ENCODE measurements at regions not wholly inside any gene's neighbourhood (a gene's known extent, or its start where the extent isn't known, plus 50 kb on each side); places are given as distances from the start of the nearest gene placed in this dataset.

GRCh38 chr4:32340591-32340990, 1620.4 kb downstream of the PCDH7 start:
- no peaks in the 10 kb centered on the region for H3K36me3 ChIP-seq
- no peaks in the 10 kb centered on the region for H3K4me1 ChIP-seq

GRCh38 chr4:32341342-32341741, 1621.2 kb downstream of the PCDH7 start:
- Histone ChIP-seq H3K36me3 (no peaks in the 10 kb centered on the region), H3K4me1 (no peaks in the 10 kb centered on the region), H3K4me3 (no peak overlapping the region), H3K27me3 (no peaks in the 10 kb centered on the region), H3K9me3 (no peaks in the 10 kb centered on the region), H3K27ac (no peak overlapping the region)
- WGBS, 2 donors, result 70 to 83% methylated on average over 1 of the region's 1 CpG
- DNase-seq (ENCODE audit: low spot score in 2 of 2), result no peak
- TF ChIP-seq POLR2A (IDR thresholded peaks at IDR 0.05) (no peak), CTCF (IDR thresholded peaks at IDR 0.05) (no peak), EP300 (IDR thresholded peaks at IDR 0.05) (no peak)

More at GRCh38 chr4:32340591-32340990, 1620.4 kb downstream of the PCDH7 start:
- no peaks in the 10 kb centered on the region for H3K27me3 ChIP-seq
- TF ChIP-seq POLR2A (IDR thresholded peaks at IDR 0.05), result no peak
- no peak for TF ChIP-seq EP300 (IDR thresholded peaks at IDR 0.05)
- no peak for TF ChIP-seq CTCF (IDR thresholded peaks at IDR 0.05)
- DNase-seq (ENCODE audit: low spot score in 2 of 2), result no peak
- no peaks in the 10 kb centered on the region for H3K9me3 ChIP-seq
- no peak overlapping the region for H3K27ac ChIP-seq
- H3K4me3 ChIP-seq, result no peak overlapping the region

- DNase-seq (ENCODE audit: low spot score in 2 of 2), result no peak
- TF ChIP-seq POLR2A (IDR thresholded peaks at IDR 0.05) (no peak), EP300 (IDR thresholded peaks at IDR 0.05) (no peak), CTCF (IDR thresholded peaks at IDR 0.05) (no peak)
- Histone ChIP-seq H3K4me3 (no peak overlapping the region), H3K27ac (no peak overlapping the region), H3K4me1 (no peaks in the 10 kb centered on the region), H3K9me3 (no peaks in the 10 kb centered on the region), H3K27me3 (no peaks in the 10 kb centered on the region), H3K36me3 (no peaks in the 10 kb centered on the region)
Observed at GRCh38 chr4:32342054-32342453, 1621.9 kb downstream of the PCDH7 start.

GRCh38 chr4:32349026-32349425, 1628.9 kb downstream of the PCDH7 start:
- no peak for DNase-seq (ENCODE audit: low spot score in 2 of 2)
- no peaks in the 10 kb centered on the region for H3K27me3 ChIP-seq
- no peaks in the 10 kb centered on the region for H3K9me3 ChIP-seq
- 92 to 94% methylated on average over 4 of the region's 4 CpGs for WGBS, 2 donors
- no peaks in the 10 kb centered on the region for H3K4me1 ChIP-seq
- H3K36me3 ChIP-seq, result no peaks in the 10 kb centered on the region
- H3K4me3 ChIP-seq, result no peak overlapping the region
- no peak overlapping the region for H3K27ac ChIP-seq
- TF ChIP-seq CTCF (IDR thresholded peaks at IDR 0.05) (no peak), POLR2A (IDR thresholded peaks at IDR 0.05) (no peak), EP300 (IDR thresholded peaks at IDR 0.05) (no peak)

GRCh38 chr4:32374206-32374605, 1654.0 kb downstream of the PCDH7 start:
- 71 to 80% methylated on average over 2 of the region's 2 CpGs for WGBS, 2 donors
- TF ChIP-seq CTCF (IDR thresholded peaks at IDR 0.05) (no peak), EP300 (IDR thresholded peaks at IDR 0.05) (no peak), POLR2A (IDR thresholded peaks at IDR 0.05) (no peak)

More at GRCh38 chr4:32374206-32374605, 1654.0 kb downstream of the PCDH7 start:
- no peaks in the 10 kb centered on the region for H3K27me3 ChIP-seq
- DNase-seq (ENCODE audit: low spot score in 2 of 2), result no peak
- H3K9me3 ChIP-seq, result no peaks in the 10 kb centered on the region
- H3K4me3 ChIP-seq, result no peak overlapping the region
- no peaks in the 10 kb centered on the region for H3K36me3 ChIP-seq
- no peaks in the 10 kb centered on the region for H3K4me1 ChIP-seq
- no peak overlapping the region for H3K27ac ChIP-seq
